ENCODE measurements at regions not wholly inside any gene's neighbourhood (a gene's known extent, or its start where the extent isn't known, plus 50 kb on each side); places are given as distances from the start of the nearest gene placed in this dataset.

DNA sequence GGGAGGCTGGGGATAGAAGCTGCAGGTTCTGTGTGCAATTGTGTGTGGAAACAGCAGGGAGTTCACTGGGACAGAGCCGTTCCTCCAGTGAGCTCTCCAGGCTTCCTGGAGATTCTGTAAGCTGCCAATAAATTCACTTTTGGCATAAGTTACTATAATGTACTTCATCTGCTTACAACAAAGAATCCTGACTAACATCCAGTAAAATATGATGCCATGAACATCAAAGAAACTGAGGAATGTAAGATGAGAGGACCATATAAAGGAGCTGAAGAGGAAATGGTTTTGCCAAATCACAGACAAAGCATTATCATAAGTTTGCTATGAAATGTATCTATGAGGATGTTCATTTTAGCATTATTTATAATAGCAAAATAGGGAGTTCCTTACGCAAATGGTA lies 175.3 kb downstream of the KCNE4 start:
- Histone ChIP-seq H3K9me3 (no peaks in the 10 kb centered on the region), H3K36me3 (ENCODE audit: low read depth, missing control alignments) (no peaks in the 10 kb centered on the region), H3K4me1 (no peaks in the 10 kb centered on the region), H3K27ac (no peak overlapping the region), H3K27me3 (no peaks in the 10 kb centered on the region), H3K4me3 (no peak overlapping the region)
- WGBS, 2 donors = 48 to 77% methylated on average over 2 of the region's 2 CpGs
- DNase-seq = no peak
- intact Hi-C loops (cut with DNase I; ENCODE audit: low total_unique reads) = no loop called here
- TF ChIP-seq CTCF (IDR thresholded peaks at IDR 0.05) (no peak), POLR2A (IDR thresholded peaks at IDR 0.05) (no peak)

DNA sequence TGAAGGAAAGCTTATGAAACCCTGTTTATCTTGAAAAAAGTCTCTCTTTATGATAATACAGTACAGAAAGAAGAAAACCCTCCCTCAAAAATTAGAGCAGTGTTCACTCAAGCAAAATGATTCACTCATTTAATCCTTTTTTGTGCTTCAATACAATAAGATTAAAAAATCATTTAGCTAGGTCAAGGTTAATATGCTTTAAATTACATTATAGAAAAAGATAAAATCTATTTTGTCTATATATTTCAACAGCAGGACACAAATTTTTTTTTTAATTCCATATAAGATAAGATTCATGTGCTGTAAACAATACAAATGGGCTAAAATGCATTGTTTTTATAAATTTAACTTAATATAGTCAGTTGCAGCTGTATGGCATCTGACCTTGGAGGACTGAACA lies 176.9 kb downstream of the KCNE4 start:
- no peaks in the 10 kb centered on the region for H3K4me1 ChIP-seq
- no peak overlapping the region for H3K27ac ChIP-seq
- H3K9me3 ChIP-seq = no peaks in the 10 kb centered on the region
- no peaks in the 10 kb centered on the region for H3K36me3 ChIP-seq (ENCODE audit: low read depth, missing control alignments)
- intact Hi-C loops (cut with DNase I; ENCODE audit: low total_unique reads) = no loop called here
- DNase-seq = no peak
- TF ChIP-seq CTCF (IDR thresholded peaks at IDR 0.05) (no peak), POLR2A (IDR thresholded peaks at IDR 0.05) (no peak)
- H3K27me3 ChIP-seq = no peaks in the 10 kb centered on the region
- no peak overlapping the region for H3K4me3 ChIP-seq

DNA sequence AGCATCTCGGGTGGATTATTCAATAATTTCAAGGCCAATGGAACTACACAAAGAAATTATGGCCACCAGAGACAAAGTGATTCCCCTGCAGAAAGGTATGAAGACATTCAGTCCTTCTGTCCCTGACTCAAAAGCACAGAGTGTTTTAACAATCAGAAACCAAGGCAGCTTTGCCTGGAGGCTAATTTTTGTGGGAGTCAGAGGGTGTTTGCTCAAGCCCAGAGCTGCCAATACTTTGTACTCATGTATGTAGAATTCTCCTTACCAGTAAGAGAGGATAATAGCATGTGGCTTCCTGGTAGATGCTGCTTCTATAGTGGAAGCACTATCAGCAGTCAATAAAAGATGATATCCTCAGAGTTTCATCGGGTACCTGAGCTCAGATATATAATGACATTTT lies 178.4 kb downstream of the KCNE4 start:
- Histone ChIP-seq H3K4me1 (no peaks in the 10 kb centered on the region), H3K9me3 (no peaks in the 10 kb centered on the region), H3K27me3 (no peaks in the 10 kb centered on the region), H3K4me3 (no peak overlapping the region), H3K36me3 (ENCODE audit: low read depth, missing control alignments) (no peaks in the 10 kb centered on the region), H3K27ac (no peak overlapping the region)
- no peak for DNase-seq
- no peak for TF ChIP-seq CTCF (IDR thresholded peaks at IDR 0.05)
- no peak for TF ChIP-seq POLR2A (IDR thresholded peaks at IDR 0.05)
- WGBS, 2 donors = 55 to 59% methylated on average over 2 of the region's 2 CpGs
- intact Hi-C loops (cut with DNase I; ENCODE audit: low total_unique reads) = no loop called here

- Histone ChIP-seq H3K4me3 (no peak overlapping the region), H3K36me3 (ENCODE audit: low read depth, missing control alignments) (no peaks in the 10 kb centered on the region), H3K4me1 (no peaks in the 10 kb centered on the region), H3K27ac (no peak overlapping the region), H3K27me3 (no peaks in the 10 kb centered on the region), H3K9me3 (no peaks in the 10 kb centered on the region)
- 93 to 94% methylated on average over 1 of the region's 1 CpG for WGBS, 2 donors
- DNase-seq = no peak
- intact Hi-C loops (cut with DNase I; ENCODE audit: low total_unique reads) = no loop called here
- no peak for TF ChIP-seq POLR2A (IDR thresholded peaks at IDR 0.05)
- TF ChIP-seq CTCF (IDR thresholded peaks at IDR 0.05) = no peak
Observed at GRCh38 chr2:223232285-223232684, 180.3 kb downstream of the KCNE4 start.

- TF ChIP-seq POLR2A (IDR thresholded peaks at IDR 0.05) (no peak), CTCF (IDR thresholded peaks at IDR 0.05) (no peak)
- no peaks in the 10 kb centered on the region for H3K9me3 ChIP-seq
- no peaks in the 10 kb centered on the region for H3K36me3 ChIP-seq (ENCODE audit: low read depth, missing control alignments)
- H3K4me1 ChIP-seq = no peaks in the 10 kb centered on the region
- WGBS, 2 donors = 54 to 57% methylated on average over 2 of the region's 2 CpGs
- H3K27ac ChIP-seq = no peak overlapping the region
- H3K27me3 ChIP-seq = no peaks in the 10 kb centered on the region
- no peak for DNase-seq
- no peak overlapping the region for H3K4me3 ChIP-seq
- intact Hi-C loops (cut with DNase I; ENCODE audit: low total_unique reads) = no loop called here
Observed at GRCh38 chr2:223232896-223233295, 180.9 kb downstream of the KCNE4 start.
